ENCODE measurements at regions not wholly inside any gene's neighbourhood (a gene's known extent, or its start where the extent isn't known, plus 50 kb on each side); places are given as distances from the start of the nearest gene placed in this dataset.
A peak's percentile ranks its signal among the peaks of the same experiment; 100 is the strongest.
"Not testable (repeated sequence)": the region's sequence is repeated elsewhere in the genome, so short reads cannot be mapped to it uniquely, and the experiment has no call there.

GRCh38 chr1:206365271-206365670 lies 105.0 kb upstream of the IKBKE start:
- not testable (repeated sequence) for DNase-seq

GRCh38 chr1:206366131-206366530 lies 104.1 kb upstream of the IKBKE start:
- not testable (repeated sequence) for DNase-seq

- DNase-seq, result not testable (repeated sequence)
Measured at GRCh38 chr1:206366772-206367171, 103.5 kb upstream of the IKBKE start.

- not testable (repeated sequence) for DNase-seq
Measured at GRCh38 chr1:206367955-206368622, 102.2 kb upstream of the IKBKE start.

GRCh38 chr1:206374725-206375124 lies 95.6 kb upstream of the IKBKE start:
- DNase-seq, result not testable (repeated sequence)

GRCh38 chr1:206375552-206375951 lies 94.7 kb upstream of the IKBKE start:
- not testable (repeated sequence) for DNase-seq

- DNase-seq, result not testable (repeated sequence)
Measured at GRCh38 chr1:206378506-206378905, 91.8 kb upstream of the IKBKE start.

- DNase-seq, result not testable (repeated sequence)
Measured at GRCh38 chr1:206379245-206379644, 91.0 kb upstream of the IKBKE start.

- not testable (repeated sequence) for DNase-seq
Measured at GRCh38 chr1:206380163-206380790, 90.0 kb upstream of the IKBKE start.

- peak; percentile 1 for DNase-seq
Measured at GRCh38 chr1:206380791-206381610, 89.3 kb upstream of the IKBKE start.

GRCh38 chr1:206384029-206384807 lies 86.1 kb upstream of the IKBKE start:
- peak; percentile 25 for DNase-seq

- DNase-seq, result not testable (repeated sequence)
Measured at GRCh38 chr1:206384891-206385290, 85.4 kb upstream of the IKBKE start.

GRCh38 chr1:206387631-206388030 lies 82.6 kb upstream of the IKBKE start:
- not testable (repeated sequence) for DNase-seq

GRCh38 chr1:206391903-206392302 lies 78.4 kb upstream of the IKBKE start:
- not testable (repeated sequence) for DNase-seq

GRCh38 chr1:206397501-206397900 lies 72.8 kb upstream of the IKBKE start:
- DNase-seq, result not testable (repeated sequence)

GRCh38 chr1:206398261-206398660 lies 72.0 kb upstream of the IKBKE start:
- not testable (repeated sequence) for DNase-seq

GRCh38 chr1:206403612-206404307 lies 66.5 kb upstream of the IKBKE start:
- not testable (repeated sequence) for DNase-seq

- not testable (repeated sequence) for DNase-seq
Measured at GRCh38 chr1:206404309-206405027, 65.8 kb upstream of the IKBKE start.

- not testable (repeated sequence) for DNase-seq
Measured at GRCh38 chr1:206405282-206405681, 65.0 kb upstream of the IKBKE start.

GRCh38 chr1:206408371-206409288 lies 61.6 kb upstream of the IKBKE start:
- not testable (repeated sequence) for DNase-seq
